ENCODE measurements at regions not wholly inside any gene's neighbourhood (a gene's known extent, or its start where the extent isn't known, plus 50 kb on each side); places are given as distances from the start of the nearest gene placed in this dataset.
"Not testable (repeated sequence)": the region's sequence is repeated elsewhere in the genome, so short reads cannot be mapped to it uniquely, and the experiment has no call there.

- Mint-ChIP-seq H3K4me1 (ENCODE audit: low read depth) (no peaks in the 10 kb centered on the region), H3K27ac (no peak overlapping the region), H3K9me3 (no peaks in the 10 kb centered on the region), H3K36me3 (ENCODE audit: low read depth) (no peaks in the 10 kb centered on the region), H3K27me3 (ENCODE audit: low read depth) (no peaks in the 10 kb centered on the region), H3K4me3 (no peak overlapping the region)
- intact Hi-C loops (cut with micrococcal nuclease) = no loop called here
- CTCF ChIA-PET = no interaction called here
- no peak for DNase-seq
Measured at GRCh38 chr13:84129966-84130365, 247.7 kb upstream of the SLITRK1 start.

GRCh38 chr13:84127597-84128128 lies 245.4 kb upstream of the SLITRK1 start:
- Mint-ChIP-seq H3K9me3 (no peaks in the 10 kb centered on the region), H3K4me3 (no peak overlapping the region), H3K4me1 (ENCODE audit: low read depth) (no peaks in the 10 kb centered on the region), H3K27ac (no peak overlapping the region), H3K36me3 (ENCODE audit: low read depth) (no peaks in the 10 kb centered on the region), H3K27me3 (ENCODE audit: low read depth) (no peaks in the 10 kb centered on the region)
- no peak for DNase-seq
- CTCF ChIA-PET = no interaction called here
- intact Hi-C loops (cut with micrococcal nuclease) = no loop called here

- Mint-ChIP-seq H3K9me3 (no peaks in the 10 kb centered on the region), H3K36me3 (ENCODE audit: low read depth) (no peaks in the 10 kb centered on the region), H3K4me3 (no peak overlapping the region), H3K4me1 (ENCODE audit: low read depth) (no peaks in the 10 kb centered on the region), H3K27ac (no peak overlapping the region), H3K27me3 (ENCODE audit: low read depth) (no peaks in the 10 kb centered on the region)
- peak; percentile 4 for DNase-seq
- intact Hi-C loops (cut with micrococcal nuclease) = no loop called here
- CTCF ChIA-PET = no interaction called here
Measured at GRCh38 chr13:84126671-84127171, 244.4 kb upstream of the SLITRK1 start.

- CTCF ChIA-PET = no interaction called here
- no peak overlapping the region for H3K4me3 Mint-ChIP-seq
- DNase-seq = no peak
- H3K27ac Mint-ChIP-seq = no peak overlapping the region
- no peaks in the 10 kb centered on the region for H3K9me3 Mint-ChIP-seq
- peaks cover 2% of the 10 kb centered on the region for H3K4me1 Mint-ChIP-seq (ENCODE audit: low read depth)
- H3K36me3 Mint-ChIP-seq (ENCODE audit: low read depth) = no peaks in the 10 kb centered on the region
- H3K27me3 Mint-ChIP-seq (ENCODE audit: low read depth) = no peaks in the 10 kb centered on the region
- intact Hi-C loops (cut with micrococcal nuclease) = no loop called here
Measured at GRCh38 chr13:84121456-84121855, 239.2 kb upstream of the SLITRK1 start.

- Mint-ChIP-seq H3K9me3 (no peaks in the 10 kb centered on the region), H3K4me3 (no peak overlapping the region), H3K27me3 (ENCODE audit: low read depth) (no peaks in the 10 kb centered on the region), H3K4me1 (ENCODE audit: low read depth) (peaks cover 2% of the 10 kb centered on the region), H3K36me3 (ENCODE audit: low read depth) (no peaks in the 10 kb centered on the region), H3K27ac (no peak overlapping the region)
- CTCF ChIA-PET = no interaction called here
- intact Hi-C loops (cut with micrococcal nuclease) = no loop called here
- no peak for DNase-seq
Measured at GRCh38 chr13:84118839-84119409, 236.7 kb upstream of the SLITRK1 start.

- Mint-ChIP-seq H3K9me3 (no peaks in the 10 kb centered on the region), H3K36me3 (ENCODE audit: low read depth) (no peaks in the 10 kb centered on the region), H3K4me1 (ENCODE audit: low read depth) (no peaks in the 10 kb centered on the region), H3K4me3 (no peak overlapping the region), H3K27ac (no peak overlapping the region), H3K27me3 (ENCODE audit: low read depth) (no peaks in the 10 kb centered on the region)
- CTCF ChIA-PET = no interaction called here
- intact Hi-C loops (cut with micrococcal nuclease) = no loop called here
- DNase-seq = no peak
Measured at GRCh38 chr13:84098273-84098672, 216.0 kb upstream of the SLITRK1 start.

- intact Hi-C loops (cut with micrococcal nuclease) = no loop called here
- Mint-ChIP-seq H3K4me1 (ENCODE audit: low read depth) (no peaks in the 10 kb centered on the region), H3K27me3 (ENCODE audit: low read depth) (no peaks in the 10 kb centered on the region), H3K4me3 (no peak overlapping the region), H3K9me3 (no peaks in the 10 kb centered on the region), H3K36me3 (ENCODE audit: low read depth) (no peaks in the 10 kb centered on the region), H3K27ac (no peak overlapping the region)
- DNase-seq = no peak
- CTCF ChIA-PET = no interaction called here
Measured at GRCh38 chr13:84097148-84097547, 214.9 kb upstream of the SLITRK1 start.

GRCh38 chr13:84096216-84096615 lies 213.9 kb upstream of the SLITRK1 start:
- no peaks in the 10 kb centered on the region for H3K9me3 Mint-ChIP-seq
- intact Hi-C loops (cut with micrococcal nuclease) = no loop called here

GRCh38 chr13:84088996-84089395 lies 206.7 kb upstream of the SLITRK1 start:
- Mint-ChIP-seq H3K27me3 (ENCODE audit: low read depth) (no peaks in the 10 kb centered on the region), H3K27ac (no peak overlapping the region), H3K36me3 (ENCODE audit: low read depth) (no peaks in the 10 kb centered on the region), H3K9me3 (peaks cover 7% of the 10 kb centered on the region), H3K4me1 (ENCODE audit: low read depth) (no peaks in the 10 kb centered on the region), H3K4me3 (no peak overlapping the region)
- no peak for DNase-seq
- CTCF ChIA-PET = interaction anchor here (0.6 kb wide), 1 partner anchor 10 kb away, joined by 3 read pairs; no protein-coding TSS in a partner anchor
- intact Hi-C loops (cut with micrococcal nuclease) = no loop called here

More at GRCh38 chr13:84096216-84096615, 213.9 kb upstream of the SLITRK1 start:
- Mint-ChIP-seq H3K4me1 (ENCODE audit: low read depth) (no peaks in the 10 kb centered on the region), H3K4me3 (no peak overlapping the region), H3K36me3 (ENCODE audit: low read depth) (no peaks in the 10 kb centered on the region), H3K27me3 (ENCODE audit: low read depth) (no peaks in the 10 kb centered on the region), H3K27ac (no peak overlapping the region)
- no peak for DNase-seq
- CTCF ChIA-PET = no interaction called here

- no peak for DNase-seq
- no peak overlapping the region for H3K27ac Mint-ChIP-seq
- H3K36me3 Mint-ChIP-seq (ENCODE audit: low read depth) = no peaks in the 10 kb centered on the region
- CTCF ChIA-PET = no interaction called here
- H3K4me1 Mint-ChIP-seq (ENCODE audit: low read depth) = no peaks in the 10 kb centered on the region
- peaks cover 7% of the 10 kb centered on the region for H3K9me3 Mint-ChIP-seq
- H3K4me3 Mint-ChIP-seq = no peak overlapping the region
- H3K27me3 Mint-ChIP-seq (ENCODE audit: low read depth) = no peaks in the 10 kb centered on the region
- intact Hi-C loops (cut with micrococcal nuclease) = no loop called here
Measured at GRCh38 chr13:84086847-84087162, 204.5 kb upstream of the SLITRK1 start.

- CTCF ChIA-PET; intact Hi-C loops (cut with micrococcal nuclease); H3K27me3 Mint-ChIP-seq (ENCODE audit: low read depth); H3K27ac Mint-ChIP-seq; H3K9me3 Mint-ChIP-seq; H3K36me3 Mint-ChIP-seq (ENCODE audit: low read depth); H3K4me3 Mint-ChIP-seq; DNase-seq; H3K4me1 Mint-ChIP-seq (ENCODE audit: low read depth): not testable (repeated sequence)
Measured at GRCh38 chr13:84086098-84086846, 204.0 kb upstream of the SLITRK1 start.

GRCh38 chr13:84082462-84082861 lies 200.2 kb upstream of the SLITRK1 start:
- H3K27me3 Mint-ChIP-seq (ENCODE audit: low read depth) = no peaks in the 10 kb centered on the region
- H3K4me3 Mint-ChIP-seq = no peak overlapping the region
- H3K4me1 Mint-ChIP-seq (ENCODE audit: low read depth) = no peaks in the 10 kb centered on the region
- H3K9me3 Mint-ChIP-seq = peaks cover 5% of the 10 kb centered on the region
- no peak for DNase-seq
- CTCF ChIA-PET = no interaction called here
- intact Hi-C loops (cut with micrococcal nuclease) = no loop called here
- H3K27ac Mint-ChIP-seq = no peak overlapping the region
- H3K36me3 Mint-ChIP-seq (ENCODE audit: low read depth) = no peaks in the 10 kb centered on the region
